ENCODE measurements at regions not wholly inside any gene's neighbourhood (a gene's known extent, or its start where the extent isn't known, plus 50 kb on each side); places are given as distances from the start of the nearest gene placed in this dataset.

GRCh38 chr14:54221971-54222370 lies 174.8 kb upstream of the CDKN3 start:
- CTCF ChIA-PET, result no interaction called here
- Histone ChIP-seq H3K4me1 (ENCODE audit: control extremely low read depth in 1 of 4, control insufficient read depth in 4 of 4, insufficient read depth in 4 of 4, low read length in 3 of 4) (peaks cover 0 to 16% (median 7%) of the 10 kb centered on the region in 4 experiments), H3K27me3 (replicated peaks in 2 of 5; ENCODE audit: control insufficient read depth in 4 of 5, insufficient read depth in 5 of 5, low read length in 4 of 5) (peaks cover 28 to 79% (median 41%) of the 10 kb centered on the region in 5 experiments), H3K27ac (ENCODE audit: insufficient read depth in 1 of 2, low read depth in 1 of 2, low read length in 2 of 2, poor library complexity in 1 of 2, severe bottlenecking in 2 of 2) (no peak overlapping the region), H3K9me3 (ENCODE audit: control extremely low read depth in 1 of 5, control insufficient read depth in 4 of 5, insufficient read depth in 2 of 5, low read depth in 1 of 5, low read length in 4 of 5) (no peaks in the 10 kb centered on the region), H3K4me3 (ENCODE audit: control insufficient read depth in 1 of 7, extremely low read depth in 1 of 7, insufficient read depth in 4 of 7, low read depth in 2 of 7, low read length in 6 of 7) (no peak overlapping the region), H3K36me3 (ENCODE audit: control insufficient read depth in 4 of 4, insufficient read depth in 4 of 4, low read length in 3 of 4) (no peaks in the 10 kb centered on the region)
- WGBS (ENCODE audit: insufficient coverage), result 86% methylated on average over 4 of the region's 4 CpGs
- DNase-seq, result no peak
- POLR2A ChIA-PET, result no interaction called here

- DNase-seq, result no peak
- POLR2A ChIA-PET, result no interaction called here
- 76% methylated on average over 2 of the region's 5 CpGs for WGBS (ENCODE audit: insufficient coverage)
- Histone ChIP-seq H3K4me1 (ENCODE audit: control extremely low read depth in 1 of 4, control insufficient read depth in 4 of 4, insufficient read depth in 4 of 4, low read length in 3 of 4) (peaks cover 0 to 16% (median 7%) of the 10 kb centered on the region in 4 experiments), H3K27me3 (replicated peaks in 2 of 5; ENCODE audit: control insufficient read depth in 4 of 5, insufficient read depth in 5 of 5, low read length in 4 of 5) (peaks cover 21 to 59% (median 27%) of the 10 kb centered on the region in 5 experiments), H3K36me3 (ENCODE audit: control insufficient read depth in 4 of 4, insufficient read depth in 4 of 4, low read length in 3 of 4) (no peaks in the 10 kb centered on the region), H3K4me3 (ENCODE audit: control insufficient read depth in 1 of 7, extremely low read depth in 1 of 7, insufficient read depth in 4 of 7, low read depth in 2 of 7, low read length in 6 of 7) (no peak overlapping the region), H3K9me3 (ENCODE audit: control extremely low read depth in 1 of 5, control insufficient read depth in 4 of 5, insufficient read depth in 2 of 5, low read depth in 1 of 5, low read length in 4 of 5) (no peaks in the 10 kb centered on the region), H3K27ac (ENCODE audit: insufficient read depth in 1 of 2, low read depth in 1 of 2, low read length in 2 of 2, poor library complexity in 1 of 2, severe bottlenecking in 2 of 2) (no peak overlapping the region)
- CTCF ChIA-PET, result no interaction called here
These were observed 172.9 kb upstream of the CDKN3 start for GRCh38 chr14:54223831-54224402.

- Histone ChIP-seq H3K9me3 (ENCODE audit: control extremely low read depth in 1 of 5, control insufficient read depth in 4 of 5, insufficient read depth in 2 of 5, low read depth in 1 of 5, low read length in 4 of 5) (no peaks in the 10 kb centered on the region), H3K4me1 (ENCODE audit: control extremely low read depth in 1 of 4, control insufficient read depth in 4 of 4, insufficient read depth in 4 of 4, low read length in 3 of 4) (no peaks in the 10 kb centered on the region), H3K27me3 (replicated peaks in 2 of 5; ENCODE audit: control insufficient read depth in 4 of 5, insufficient read depth in 5 of 5, low read length in 4 of 5) (peaks cover 15 to 43% (median 24%) of the 10 kb centered on the region in 5 experiments), H3K27ac (ENCODE audit: insufficient read depth in 1 of 2, low read depth in 1 of 2, low read length in 2 of 2, poor library complexity in 1 of 2, severe bottlenecking in 2 of 2) (no peak overlapping the region), H3K36me3 (ENCODE audit: control insufficient read depth in 4 of 4, insufficient read depth in 4 of 4, low read length in 3 of 4) (no peaks in the 10 kb centered on the region), H3K4me3 (ENCODE audit: control insufficient read depth in 1 of 7, extremely low read depth in 1 of 7, insufficient read depth in 4 of 7, low read depth in 2 of 7, low read length in 6 of 7) (no peak overlapping the region)
- ChIA-PET POLR2A (interaction anchor here (0.6 kb wide), 1 partner anchor 119 kb away, joined by 3 read pairs; no protein-coding TSS in a partner anchor), CTCF (no interaction called here)
- no peak for DNase-seq
- 96% methylated on average over 4 of the region's 7 CpGs for WGBS (ENCODE audit: insufficient coverage)
These were observed 171.2 kb upstream of the CDKN3 start for GRCh38 chr14:54225457-54226060.

GRCh38 chr14:54226103-54226502 lies 170.7 kb upstream of the CDKN3 start:
- no peak for DNase-seq
- Histone ChIP-seq H3K4me3 (ENCODE audit: control insufficient read depth in 1 of 7, extremely low read depth in 1 of 7, insufficient read depth in 4 of 7, low read depth in 2 of 7, low read length in 6 of 7) (no peak overlapping the region), H3K4me1 (ENCODE audit: control extremely low read depth in 1 of 4, control insufficient read depth in 4 of 4, insufficient read depth in 4 of 4, low read length in 3 of 4) (no peaks in the 10 kb centered on the region), H3K9me3 (ENCODE audit: control extremely low read depth in 1 of 5, control insufficient read depth in 4 of 5, insufficient read depth in 2 of 5, low read depth in 1 of 5, low read length in 4 of 5) (no peaks in the 10 kb centered on the region), H3K36me3 (ENCODE audit: control insufficient read depth in 4 of 4, insufficient read depth in 4 of 4, low read length in 3 of 4) (no peaks in the 10 kb centered on the region), H3K27ac (ENCODE audit: insufficient read depth in 1 of 2, low read depth in 1 of 2, low read length in 2 of 2, poor library complexity in 1 of 2, severe bottlenecking in 2 of 2) (no peak overlapping the region), H3K27me3 (replicated peaks in 2 of 5; ENCODE audit: control insufficient read depth in 4 of 5, insufficient read depth in 5 of 5, low read length in 4 of 5) (peaks cover 9 to 37% (median 20%) of the 10 kb centered on the region in 5 experiments)
- ChIA-PET CTCF (no interaction called here), POLR2A (no interaction called here)
- WGBS (ENCODE audit: insufficient coverage), result no CpG with 5 or more reads among the region's 2 CpGs

- no peak overlapping the region for H3K4me3 ChIP-seq (ENCODE audit: control insufficient read depth in 1 of 7, extremely low read depth in 1 of 7, insufficient read depth in 4 of 7, low read depth in 2 of 7, low read length in 6 of 7)
- no peaks in the 10 kb centered on the region for H3K9me3 ChIP-seq (ENCODE audit: control extremely low read depth in 1 of 5, control insufficient read depth in 4 of 5, insufficient read depth in 2 of 5, low read depth in 1 of 5, low read length in 4 of 5)
- DNase-seq, result no peak
- H3K36me3 ChIP-seq (ENCODE audit: control insufficient read depth in 4 of 4, insufficient read depth in 4 of 4, low read length in 3 of 4), result no peaks in the 10 kb centered on the region
- no peaks in the 10 kb centered on the region for H3K4me1 ChIP-seq (ENCODE audit: control extremely low read depth in 1 of 4, control insufficient read depth in 4 of 4, insufficient read depth in 4 of 4, low read length in 3 of 4)
- ChIA-PET CTCF (no interaction called here), POLR2A (no interaction called here)
- H3K27ac ChIP-seq (ENCODE audit: insufficient read depth in 1 of 2, low read depth in 1 of 2, low read length in 2 of 2, poor library complexity in 1 of 2, severe bottlenecking in 2 of 2), result no peak overlapping the region
- peaks cover 9 to 33% (median 16%) of the 10 kb centered on the region in 5 experiments for H3K27me3 ChIP-seq (replicated peaks in 2 of 5; ENCODE audit: control insufficient read depth in 4 of 5, insufficient read depth in 5 of 5, low read length in 4 of 5)
- WGBS (ENCODE audit: insufficient coverage), result 100% methylated on average over 1 of the region's 2 CpGs
These were observed 170.2 kb upstream of the CDKN3 start for GRCh38 chr14:54226558-54226957.

GRCh38 chr14:54229136-54229535 lies 167.7 kb upstream of the CDKN3 start:
- ChIA-PET POLR2A (no interaction called here), CTCF (no interaction called here)
- WGBS (ENCODE audit: insufficient coverage), result no CpG with 5 or more reads among the region's 1 CpG
- peaks cover 4 to 11% (median 7%) of the 10 kb centered on the region in 5 experiments for H3K27me3 ChIP-seq (replicated peaks in 2 of 5; ENCODE audit: control insufficient read depth in 4 of 5, insufficient read depth in 5 of 5, low read length in 4 of 5)
- H3K36me3 ChIP-seq (ENCODE audit: control insufficient read depth in 4 of 4, insufficient read depth in 4 of 4, low read length in 3 of 4), result no peaks in the 10 kb centered on the region
- H3K9me3 ChIP-seq (ENCODE audit: control extremely low read depth in 1 of 5, control insufficient read depth in 4 of 5, insufficient read depth in 2 of 5, low read depth in 1 of 5, low read length in 4 of 5), result no peaks in the 10 kb centered on the region
- no peak for DNase-seq
- H3K4me1 ChIP-seq (ENCODE audit: control extremely low read depth in 1 of 4, control insufficient read depth in 4 of 4, insufficient read depth in 4 of 4, low read length in 3 of 4), result no peaks in the 10 kb centered on the region
- no peak overlapping the region for H3K27ac ChIP-seq (ENCODE audit: insufficient read depth in 1 of 2, low read depth in 1 of 2, low read length in 2 of 2, poor library complexity in 1 of 2, severe bottlenecking in 2 of 2)
- H3K4me3 ChIP-seq (ENCODE audit: control insufficient read depth in 1 of 7, extremely low read depth in 1 of 7, insufficient read depth in 4 of 7, low read depth in 2 of 7, low read length in 6 of 7), result no peak overlapping the region

- H3K36me3 ChIP-seq (ENCODE audit: control insufficient read depth in 4 of 4, insufficient read depth in 4 of 4, low read length in 3 of 4), result no peaks in the 10 kb centered on the region
- H3K9me3 ChIP-seq (ENCODE audit: control extremely low read depth in 1 of 5, control insufficient read depth in 4 of 5, insufficient read depth in 2 of 5, low read depth in 1 of 5, low read length in 4 of 5), result no peaks in the 10 kb centered on the region
- no peak for DNase-seq
- H3K4me3 ChIP-seq (ENCODE audit: control insufficient read depth in 1 of 7, extremely low read depth in 1 of 7, insufficient read depth in 4 of 7, low read depth in 2 of 7, low read length in 6 of 7), result no peak overlapping the region
- H3K4me1 ChIP-seq (ENCODE audit: control extremely low read depth in 1 of 4, control insufficient read depth in 4 of 4, insufficient read depth in 4 of 4, low read length in 3 of 4), result no peaks in the 10 kb centered on the region
- POLR2A ChIA-PET, result no interaction called here
- no peak overlapping the region for H3K27ac ChIP-seq (ENCODE audit: insufficient read depth in 1 of 2, low read depth in 1 of 2, low read length in 2 of 2, poor library complexity in 1 of 2, severe bottlenecking in 2 of 2)
- CTCF ChIA-PET, result interaction anchor here (0.7 kb wide), 1 partner anchor 11 kb away, joined by 3 read pairs; no protein-coding TSS in a partner anchor
- 100% methylated on average over 1 of the region's 1 CpG for WGBS (ENCODE audit: insufficient coverage)
- H3K27me3 ChIP-seq (replicated peaks in 2 of 5; ENCODE audit: control insufficient read depth in 4 of 5, insufficient read depth in 5 of 5, low read length in 4 of 5), result peaks cover 2 to 7% (median 4%) of the 10 kb centered on the region in 5 experiments
These were observed 166.2 kb upstream of the CDKN3 start for GRCh38 chr14:54230645-54231044.

Measured in common myeloid progenitor, CD34-positive (primary cell).